ENCODE measurements at regions not wholly inside any gene's neighbourhood (a gene's known extent, or its start where the extent isn't known, plus 50 kb on each side); places are given as distances from the start of the nearest gene placed in this dataset.

- Mint-ChIP-seq H3K4me1 (no peaks in the 10 kb centered on the region), H3K4me3 (no peak overlapping the region), H3K27ac (no peak overlapping the region), H3K9me3 (ENCODE audit: insufficient read depth) (no peaks in the 10 kb centered on the region), H3K27me3 (no peaks in the 10 kb centered on the region)
- Histone ChIP-seq H3K79me2 (ENCODE audit: control insufficient read depth, insufficient read depth, low read length) (no peaks in the 10 kb centered on the region), H4K20me1 (ENCODE audit: control insufficient read depth, insufficient read depth, low read length, poor library complexity, severe bottlenecking) (no peaks in the 10 kb centered on the region), H3K27ac (ENCODE audit: low read length in 2 of 2) (no peak overlapping the region), H3K4me3 (ENCODE audit: control extremely low read depth in 1 of 5, extremely low read depth in 1 of 5, insufficient read depth in 1 of 5, low read depth in 2 of 5, low read length in 4 of 5) (no peak overlapping the region), H3K36me3 (replicated peaks in 1 of 2; ENCODE audit: control extremely low read depth in 1 of 2, control insufficient read depth in 1 of 2, extremely low read depth in 1 of 2, insufficient read depth in 2 of 2, low read length in 1 of 2) (no peaks in the 10 kb centered on the region), H3K27me3 (replicated peaks in 1 of 4; ENCODE audit: control extremely low read depth in 1 of 4, control insufficient read depth in 3 of 4, insufficient read depth in 4 of 4, low read length in 3 of 4) (no peaks in the 10 kb centered on the region), H2AFZ (ENCODE audit: insufficient read depth, low read depth, low read length, poor library complexity, severe bottlenecking) (no peak overlapping the region), H3K4me1 (ENCODE audit: control insufficient read depth in 2 of 2, insufficient read depth in 2 of 2, low read length in 2 of 2) (no peaks in the 10 kb centered on the region), H3K4me2 (replicated peaks; ENCODE audit: low read depth, low read length, poor library complexity, severe bottlenecking) (no peak overlapping the region), H3K9me3 (ENCODE audit: control extremely low read depth in 1 of 3, control insufficient read depth in 2 of 3, insufficient read depth in 1 of 3, low read length in 2 of 3) (no peaks in the 10 kb centered on the region), H3K9ac (ENCODE audit: low read length) (no peak overlapping the region)
- ATAC-seq (ENCODE audit: low read depth) (no peak), DNase-seq (no peak)
- ChIA-PET CTCF (no interaction called here), POLR2A (no interaction called here)
- intact Hi-C loops (cut with micrococcal nuclease), result no loop called here
- TF ChIP-seq EZH2 (IDR thresholded peaks at IDR 0.05; ENCODE audit: borderline replicate concordance, insufficient read depth, low read depth, low read length, poor library complexity, severe bottlenecking), result no peak
- TF ChIP-seq, protein P1, sequence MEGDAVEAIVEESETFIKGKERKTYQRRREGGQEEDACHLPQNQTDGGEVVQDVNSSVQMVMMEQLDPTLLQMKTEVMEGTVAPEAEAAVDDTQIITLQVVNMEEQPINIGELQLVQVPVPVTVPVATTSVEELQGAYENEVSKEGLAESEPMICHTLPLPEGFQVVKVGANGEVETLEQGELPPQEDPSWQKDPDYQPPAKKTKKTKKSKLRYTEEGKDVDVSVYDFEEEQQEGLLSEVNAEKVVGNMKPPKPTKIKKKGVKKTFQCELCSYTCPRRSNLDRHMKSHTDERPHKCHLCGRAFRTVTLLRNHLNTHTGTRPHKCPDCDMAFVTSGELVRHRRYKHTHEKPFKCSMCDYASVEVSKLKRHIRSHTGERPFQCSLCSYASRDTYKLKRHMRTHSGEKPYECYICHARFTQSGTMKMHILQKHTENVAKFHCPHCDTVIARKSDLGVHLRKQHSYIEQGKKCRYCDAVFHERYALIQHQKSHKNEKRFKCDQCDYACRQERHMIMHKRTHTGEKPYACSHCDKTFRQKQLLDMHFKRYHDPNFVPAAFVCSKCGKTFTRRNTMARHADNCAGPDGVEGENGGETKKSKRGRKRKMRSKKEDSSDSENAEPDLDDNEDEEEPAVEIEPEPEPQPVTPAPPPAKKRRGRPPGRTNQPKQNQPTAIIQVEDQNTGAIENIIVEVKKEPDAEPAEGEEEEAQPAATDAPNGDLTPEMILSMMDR (IDR thresholded peaks at IDR 0.05), result no peak
Observed at GRCh38 chr6:56752009-56752408, 109.3 kb upstream of the DST start.

DNA sequence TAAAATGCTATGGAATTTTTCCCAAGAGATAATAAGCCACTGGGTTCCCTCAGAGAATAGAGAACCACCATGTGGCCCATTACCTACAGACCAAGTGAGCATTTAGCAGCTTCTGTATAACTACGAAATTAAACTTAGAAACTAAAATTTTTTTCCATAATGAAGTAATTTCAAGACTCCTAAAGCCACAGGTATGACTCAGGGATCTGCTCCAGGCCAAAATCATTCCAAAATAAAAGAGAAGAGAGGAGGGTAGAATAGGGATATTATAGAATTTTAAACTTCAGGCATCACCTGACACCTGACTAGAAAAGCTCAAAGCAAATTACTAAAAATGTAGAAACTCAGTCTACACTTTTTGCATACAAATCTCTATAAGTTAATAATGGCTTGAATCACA is 108.9 kb upstream of the DST start:
- no peak overlapping the region for H3K27ac Mint-ChIP-seq
- no peak overlapping the region for H3K4me3 Mint-ChIP-seq
- no peaks in the 10 kb centered on the region for H4K20me1 ChIP-seq (ENCODE audit: control insufficient read depth, insufficient read depth, low read length, poor library complexity, severe bottlenecking)
- no peak overlapping the region for H3K27ac ChIP-seq (ENCODE audit: low read length in 2 of 2)
- no peaks in the 10 kb centered on the region for H3K4me1 ChIP-seq (ENCODE audit: control insufficient read depth in 2 of 2, insufficient read depth in 2 of 2, low read length in 2 of 2)
- POLR2A ChIA-PET, result no interaction called here
- no peaks in the 10 kb centered on the region for H3K79me2 ChIP-seq (ENCODE audit: control insufficient read depth, insufficient read depth, low read length)
- TF ChIP-seq, protein P1 (IDR thresholded peaks at IDR 0.05), result no peak
- TF ChIP-seq EZH2 (IDR thresholded peaks at IDR 0.05; ENCODE audit: borderline replicate concordance, insufficient read depth, low read depth, low read length, poor library complexity, severe bottlenecking), result no peak
- CTCF ChIA-PET, result no interaction called here
- no peak for ATAC-seq (ENCODE audit: low read depth)
- intact Hi-C loops (cut with micrococcal nuclease), result no loop called here
- H3K27me3 Mint-ChIP-seq, result no peaks in the 10 kb centered on the region
- no peaks in the 10 kb centered on the region for H3K9me3 ChIP-seq (ENCODE audit: control extremely low read depth in 1 of 3, control insufficient read depth in 2 of 3, insufficient read depth in 1 of 3, low read length in 2 of 3)
- H3K4me1 Mint-ChIP-seq, result no peaks in the 10 kb centered on the region
- H3K4me3 ChIP-seq (ENCODE audit: control extremely low read depth in 1 of 5, extremely low read depth in 1 of 5, insufficient read depth in 1 of 5, low read depth in 2 of 5, low read length in 4 of 5), result no peak overlapping the region
- no peaks in the 10 kb centered on the region for H3K27me3 ChIP-seq (replicated peaks in 1 of 4; ENCODE audit: control extremely low read depth in 1 of 4, control insufficient read depth in 3 of 4, insufficient read depth in 4 of 4, low read length in 3 of 4)
- no peaks in the 10 kb centered on the region for H3K9me3 Mint-ChIP-seq (ENCODE audit: insufficient read depth)
- H2AFZ ChIP-seq (ENCODE audit: insufficient read depth, low read depth, low read length, poor library complexity, severe bottlenecking), result no peak overlapping the region
- no peak for DNase-seq
- H3K9ac ChIP-seq (ENCODE audit: low read length), result no peak overlapping the region
- no peaks in the 10 kb centered on the region for H3K36me3 ChIP-seq (replicated peaks in 1 of 2; ENCODE audit: control extremely low read depth in 1 of 2, control insufficient read depth in 1 of 2, extremely low read depth in 1 of 2, insufficient read depth in 2 of 2, low read length in 1 of 2)
- WGBS (ENCODE audit: insufficient coverage), result no CpG with 5 or more reads among the region's 1 CpG
- no peak overlapping the region for H3K4me2 ChIP-seq (replicated peaks; ENCODE audit: low read depth, low read length, poor library complexity, severe bottlenecking)

Data from B cell (primary cell).